Fibroblast of mammary gland (primary cell): ENCODE measurements at regions not wholly inside any gene's neighbourhood (a gene's known extent, or its start where the extent isn't known, plus 50 kb on each side); places are given as distances from the start of the nearest gene placed in this dataset.
"Not testable (repeated sequence)": the region's sequence is repeated elsewhere in the genome, so short reads cannot be mapped to it uniquely, and the experiment has no call there.

Experiments used
- DNase-seq: peaks from one replicate; pipeline ENCODE4 v3.0.0-alpha.2; 2010; ENCODE audit warnings: low read depth
- H3K4me3 ChIP-seq: 2 replicates; pipeline ENCODE4 v1.5.1; 2011; ENCODE audit warnings: low read depth, mild to moderate bottlenecking, low read length, moderate library complexity; ENCODE audit not compliant: control insufficient read depth
- CTCF ChIP-seq: conservative IDR thresholded peaks from 2 replicates; pipeline ENCODE4 v1.5.1; 2011; ENCODE audit warnings: low read depth, low read length, inconsistent platforms; ENCODE audit not compliant: control insufficient read depth, insufficient read depth

- no peak overlapping the region for H3K4me3 ChIP-seq
- DNase-seq = no peak
- no peak for TF ChIP-seq CTCF
These were observed 224.8 kb upstream of the CHORDC1 start for GRCh38 chr11:90447618-90448017.

GRCh38 chr11:90446207-90446606, 223.4 kb upstream of the CHORDC1 start:
- TF ChIP-seq CTCF = no peak
- H3K4me3 ChIP-seq = no peak overlapping the region
- DNase-seq = no peak

- no peak overlapping the region for H3K4me3 ChIP-seq
- no peak for DNase-seq
- TF ChIP-seq CTCF = no peak
These were observed 215.2 kb upstream of the CHORDC1 start for GRCh38 chr11:90438069-90438468.

GRCh38 chr11:90434858-90435257, 212.0 kb upstream of the CHORDC1 start:
- H3K4me3 ChIP-seq = no peak overlapping the region
- TF ChIP-seq CTCF = no peak
- no peak for DNase-seq

GRCh38 chr11:90428836-90429235, 206.0 kb upstream of the CHORDC1 start:
- no peak for DNase-seq
- no peak overlapping the region for H3K4me3 ChIP-seq
- no peak for TF ChIP-seq CTCF

GRCh38 chr11:90426442-90426841, 203.6 kb upstream of the CHORDC1 start:
- TF ChIP-seq CTCF = no peak
- no peak overlapping the region for H3K4me3 ChIP-seq
- DNase-seq = no peak

GRCh38 chr11:90423378-90423777, 200.5 kb upstream of the CHORDC1 start:
- no peak for DNase-seq
- no peak overlapping the region for H3K4me3 ChIP-seq
- TF ChIP-seq CTCF = no peak

GRCh38 chr11:90422787-90423186, 199.9 kb upstream of the CHORDC1 start:
- not testable (repeated sequence) for DNase-seq, H3K4me3 ChIP-seq
